Memory B cell (primary cell): ENCODE measurements at regions not wholly inside any gene's neighbourhood (a gene's known extent, or its start where the extent isn't known, plus 50 kb on each side); places are given as distances from the start of the nearest gene placed in this dataset.

Experiments
- ATAC-seq: fragments of 150-1000 bp; cut with Tn5 transposase; 2 replicates; pipeline ENCODE4 v1.10.0; 2021; ENCODE audit warnings: low read depth, mild to moderate bottlenecking, moderate library complexity
- DNase-seq, 2 donors: peaks; one replicate each; pipeline ENCODE4 v3.0.0; 2022; ENCODE audit warnings: low spot score in 2 of 2
- H3K27ac Mint-ChIP-seq: one replicate; pipeline ENCODE4 v1.8.0; 2022; ENCODE audit warnings: mild to moderate bottlenecking, moderate library complexity, mixed read lengths
- H3K27me3 Mint-ChIP-seq: one replicate; pipeline ENCODE4 v1.8.0; 2022; ENCODE audit warnings: mixed read lengths
- H3K36me3 Mint-ChIP-seq: one replicate; pipeline ENCODE4 v1.8.0; 2022; ENCODE audit warnings: mild to moderate bottlenecking, mixed read lengths
- H3K4me1 Mint-ChIP-seq: one replicate; pipeline ENCODE4 v1.8.0; 2022; ENCODE audit warnings: mixed read lengths
- H3K4me3 Mint-ChIP-seq: one replicate; pipeline ENCODE4 v1.8.0; 2022; ENCODE audit warnings: mild to moderate bottlenecking, moderate library complexity, mixed read lengths
- H3K9me3 Mint-ChIP-seq: one replicate; pipeline ENCODE4 v1.8.0; 2022; ENCODE audit warnings: mixed read lengths

DNA sequence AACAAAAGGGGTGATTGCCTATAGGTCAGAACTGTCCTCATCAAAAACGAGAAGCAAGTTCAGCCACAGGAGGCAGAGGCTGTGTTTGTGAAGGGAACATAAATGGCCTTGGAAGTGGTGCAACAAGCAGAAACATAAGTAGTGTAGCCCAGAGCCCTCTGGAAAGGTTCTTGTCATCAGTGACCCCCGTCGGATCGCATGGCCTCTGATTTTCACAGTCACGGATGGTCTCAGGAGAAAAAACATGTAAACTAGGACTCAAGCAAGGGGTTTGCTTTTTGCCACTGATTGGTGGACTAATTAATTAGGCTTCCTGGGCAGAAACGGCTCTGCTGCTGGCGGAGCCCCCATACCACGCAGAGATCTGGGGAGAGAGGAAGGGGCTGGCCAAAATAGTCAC, 496.5 kb upstream of the MKI67 start:
- H3K27me3 Mint-ChIP-seq = peaks cover 2% of the 10 kb centered on the region
- H3K36me3 Mint-ChIP-seq = no peaks in the 10 kb centered on the region
- no peak for ATAC-seq
- H3K4me1 Mint-ChIP-seq = no peaks in the 10 kb centered on the region
- DNase-seq = no peak
- H3K27ac Mint-ChIP-seq = no peak overlapping the region
- peaks cover 1% of the 10 kb centered on the region for H3K9me3 Mint-ChIP-seq
- H3K4me3 Mint-ChIP-seq = no peak overlapping the region

DNA sequence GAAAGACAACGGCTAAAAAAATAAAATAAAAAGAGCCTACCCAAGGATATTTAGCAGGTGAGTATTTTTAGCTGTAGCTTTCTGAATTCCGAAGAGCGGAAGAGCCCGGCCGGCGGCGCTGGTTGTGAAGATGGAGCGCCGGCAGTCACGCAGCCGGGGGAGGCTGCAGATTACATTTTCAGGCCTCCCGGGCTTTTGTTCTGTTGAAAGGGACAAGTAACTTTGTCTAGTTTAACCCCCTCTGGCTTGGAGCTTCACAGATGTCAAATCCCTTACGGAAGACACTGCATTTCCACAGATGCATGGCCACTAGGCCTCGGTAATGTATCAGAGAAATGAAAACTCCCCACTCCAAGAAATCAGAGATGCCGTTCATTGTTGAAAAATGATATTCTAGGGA, 497.6 kb upstream of the MKI67 start:
- no peak for ATAC-seq
- no peak for DNase-seq
- Mint-ChIP-seq H3K36me3 (no peaks in the 10 kb centered on the region), H3K4me3 (no peak overlapping the region), H3K4me1 (no peaks in the 10 kb centered on the region), H3K27ac (no peak overlapping the region), H3K27me3 (peaks cover 3% of the 10 kb centered on the region), H3K9me3 (peaks cover 1% of the 10 kb centered on the region)

DNA sequence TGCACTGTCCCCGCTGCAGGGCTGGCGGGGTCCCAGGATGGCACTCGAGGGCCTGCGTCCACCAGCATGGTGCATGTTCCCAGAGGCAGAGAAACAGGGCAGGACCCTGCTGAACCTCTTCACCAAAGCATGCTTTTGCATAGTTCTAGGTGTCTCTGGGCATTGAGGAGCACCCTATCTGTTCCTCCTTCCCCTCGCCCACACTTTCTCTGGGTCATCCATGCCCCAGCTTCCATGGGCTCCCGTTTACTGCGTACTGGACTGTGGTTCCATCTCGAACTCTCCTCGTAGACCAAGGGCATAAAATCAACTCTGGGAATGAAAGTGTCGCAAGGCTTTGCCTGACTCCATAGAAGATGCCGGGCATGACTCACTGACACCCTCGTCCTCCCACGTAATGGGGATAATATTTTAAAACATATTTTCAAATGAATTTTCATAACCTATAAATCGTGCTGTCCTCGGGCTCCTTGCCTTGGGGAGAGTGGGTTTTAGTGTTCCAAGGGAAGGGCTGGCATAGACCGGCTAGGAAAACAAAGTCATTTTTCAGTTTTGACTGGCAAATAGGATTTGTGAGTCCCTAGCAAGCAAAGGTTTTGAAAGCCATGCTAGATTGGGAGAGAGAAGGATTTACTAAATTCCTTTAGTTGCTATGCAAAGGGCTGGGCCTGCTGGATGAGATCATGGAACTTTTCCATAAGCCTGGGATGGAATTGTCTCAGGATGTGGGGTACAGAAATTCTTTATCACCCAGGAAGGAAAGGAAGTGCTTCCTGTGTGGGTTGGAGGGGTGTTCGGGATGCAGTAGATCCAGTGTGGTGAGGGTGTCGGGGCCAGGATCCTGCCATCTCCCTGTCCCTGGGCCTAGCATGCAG, 498.7 kb upstream of the MKI67 start:
- Mint-ChIP-seq H3K36me3 (no peaks in the 10 kb centered on the region), H3K4me1 (no peaks in the 10 kb centered on the region), H3K9me3 (peaks cover 1% of the 10 kb centered on the region), H3K27ac (no peak overlapping the region), H3K4me3 (no peak overlapping the region), H3K27me3 (peaks cover 3% of the 10 kb centered on the region)
- DNase-seq = no peak
- no peak for ATAC-seq

DNA sequence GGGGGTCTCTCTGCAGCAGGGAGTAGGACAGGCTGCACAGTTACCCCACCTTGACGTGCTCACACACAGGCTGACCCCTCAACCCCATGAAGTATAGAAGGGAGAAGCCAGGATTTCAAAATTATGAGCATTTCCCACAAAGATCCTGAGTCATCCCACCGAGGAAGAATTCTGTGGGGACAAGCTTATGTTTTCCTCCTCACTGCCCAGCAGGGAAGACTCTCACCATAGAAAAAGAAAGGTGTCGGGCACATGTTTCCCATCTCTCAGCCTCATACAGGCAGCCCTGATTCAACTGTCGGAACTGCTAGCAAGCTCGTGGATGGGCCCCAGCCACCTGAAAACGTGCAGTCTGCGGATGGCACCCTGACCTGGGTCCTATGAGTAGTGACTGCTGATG, 499.7 kb upstream of the MKI67 start:
- no peaks in the 10 kb centered on the region for H3K4me1 Mint-ChIP-seq
- peaks cover 1% of the 10 kb centered on the region for H3K9me3 Mint-ChIP-seq
- DNase-seq (no peak), ATAC-seq (no peak)
- H3K27ac Mint-ChIP-seq = no peak overlapping the region
- no peaks in the 10 kb centered on the region for H3K36me3 Mint-ChIP-seq
- H3K27me3 Mint-ChIP-seq = peaks cover 3% of the 10 kb centered on the region
- no peak overlapping the region for H3K4me3 Mint-ChIP-seq

DNA sequence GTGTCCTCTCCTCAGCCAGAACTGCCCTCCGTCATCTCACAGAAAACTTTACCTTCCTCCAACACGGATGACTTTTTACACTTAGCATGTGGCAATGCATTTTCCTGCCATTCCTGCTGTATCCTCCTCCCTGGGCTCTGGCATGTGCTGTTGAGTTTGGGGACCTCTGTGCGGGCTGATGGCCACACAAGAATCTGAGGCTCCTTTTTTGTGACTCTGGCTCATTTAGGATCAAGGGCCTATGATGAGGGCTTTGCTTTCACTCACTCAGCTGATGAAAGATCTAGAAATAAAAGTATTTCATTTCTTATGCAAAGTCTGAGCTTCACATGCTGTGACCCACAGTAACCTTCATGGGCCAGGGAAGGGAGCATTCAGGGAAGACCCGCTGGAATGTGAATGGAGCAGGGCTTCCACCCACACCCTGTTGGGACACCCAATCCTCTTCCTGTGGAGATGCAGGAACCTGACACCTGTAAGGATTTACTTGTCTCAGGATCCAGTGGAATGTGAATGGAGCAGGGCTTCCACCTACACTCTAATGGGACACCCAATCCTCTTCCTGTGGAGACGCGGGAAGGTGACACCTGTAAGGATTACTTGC, 500.3 kb upstream of the MKI67 start:
- Mint-ChIP-seq H3K9me3 (peaks cover 1% of the 10 kb centered on the region), H3K4me3 (no peak overlapping the region), H3K27ac (no peak overlapping the region), H3K4me1 (no peaks in the 10 kb centered on the region), H3K27me3 (peaks cover 3% of the 10 kb centered on the region), H3K36me3 (no peaks in the 10 kb centered on the region)
- DNase-seq (no peak), ATAC-seq (no peak)

DNA sequence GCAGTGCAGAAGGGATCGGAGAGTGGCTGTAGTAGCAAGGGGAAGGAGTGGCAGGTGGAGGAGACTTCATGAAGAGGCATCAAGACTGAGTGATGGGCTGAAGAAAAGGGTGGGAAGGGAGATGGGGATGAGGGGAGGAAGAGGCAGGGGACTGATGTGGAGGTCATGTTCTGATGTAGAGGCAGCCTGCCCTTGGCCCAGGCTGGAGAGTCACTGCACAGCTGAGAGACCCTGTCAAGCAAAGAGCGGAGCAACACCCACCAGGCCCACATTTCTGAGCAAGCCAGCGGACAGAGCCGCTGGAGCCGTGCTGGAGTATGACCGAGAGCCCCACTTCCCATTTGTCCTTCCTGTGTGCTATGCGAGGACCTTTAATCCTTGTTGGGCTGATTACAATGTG, 501.6 kb upstream of the MKI67 start:
- no peak for DNase-seq
- Mint-ChIP-seq H3K36me3 (no peaks in the 10 kb centered on the region), H3K27ac (no peak overlapping the region), H3K4me3 (no peak overlapping the region), H3K27me3 (peaks cover 3% of the 10 kb centered on the region), H3K4me1 (no peaks in the 10 kb centered on the region), H3K9me3 (peaks cover 1% of the 10 kb centered on the region)
- ATAC-seq = no peak

DNA sequence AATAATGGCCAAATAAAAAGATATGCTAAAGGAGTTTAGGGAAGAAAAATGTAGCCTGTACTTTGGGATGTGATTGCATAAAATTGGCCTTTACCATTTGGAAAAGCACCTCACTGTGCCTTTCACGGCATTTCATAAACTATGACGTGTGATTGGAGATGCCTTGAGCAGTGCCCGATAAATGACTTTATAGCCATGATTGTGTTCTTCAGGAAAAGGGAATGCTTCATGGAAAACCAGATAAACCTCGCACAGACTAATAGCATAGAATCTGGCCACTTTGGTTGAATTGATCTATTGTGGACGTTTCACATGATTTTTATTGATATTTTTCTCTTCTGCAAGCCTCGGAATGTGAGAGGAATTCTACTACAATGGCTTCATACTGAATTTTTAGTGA, 502.0 kb upstream of the MKI67 start:
- no peak overlapping the region for H3K4me3 Mint-ChIP-seq
- no peaks in the 10 kb centered on the region for H3K36me3 Mint-ChIP-seq
- peaks cover 1% of the 10 kb centered on the region for H3K9me3 Mint-ChIP-seq
- DNase-seq (no peak), ATAC-seq (no peak)
- no peaks in the 10 kb centered on the region for H3K4me1 Mint-ChIP-seq
- H3K27me3 Mint-ChIP-seq = peaks cover 3% of the 10 kb centered on the region
- H3K27ac Mint-ChIP-seq = no peak overlapping the region

DNA sequence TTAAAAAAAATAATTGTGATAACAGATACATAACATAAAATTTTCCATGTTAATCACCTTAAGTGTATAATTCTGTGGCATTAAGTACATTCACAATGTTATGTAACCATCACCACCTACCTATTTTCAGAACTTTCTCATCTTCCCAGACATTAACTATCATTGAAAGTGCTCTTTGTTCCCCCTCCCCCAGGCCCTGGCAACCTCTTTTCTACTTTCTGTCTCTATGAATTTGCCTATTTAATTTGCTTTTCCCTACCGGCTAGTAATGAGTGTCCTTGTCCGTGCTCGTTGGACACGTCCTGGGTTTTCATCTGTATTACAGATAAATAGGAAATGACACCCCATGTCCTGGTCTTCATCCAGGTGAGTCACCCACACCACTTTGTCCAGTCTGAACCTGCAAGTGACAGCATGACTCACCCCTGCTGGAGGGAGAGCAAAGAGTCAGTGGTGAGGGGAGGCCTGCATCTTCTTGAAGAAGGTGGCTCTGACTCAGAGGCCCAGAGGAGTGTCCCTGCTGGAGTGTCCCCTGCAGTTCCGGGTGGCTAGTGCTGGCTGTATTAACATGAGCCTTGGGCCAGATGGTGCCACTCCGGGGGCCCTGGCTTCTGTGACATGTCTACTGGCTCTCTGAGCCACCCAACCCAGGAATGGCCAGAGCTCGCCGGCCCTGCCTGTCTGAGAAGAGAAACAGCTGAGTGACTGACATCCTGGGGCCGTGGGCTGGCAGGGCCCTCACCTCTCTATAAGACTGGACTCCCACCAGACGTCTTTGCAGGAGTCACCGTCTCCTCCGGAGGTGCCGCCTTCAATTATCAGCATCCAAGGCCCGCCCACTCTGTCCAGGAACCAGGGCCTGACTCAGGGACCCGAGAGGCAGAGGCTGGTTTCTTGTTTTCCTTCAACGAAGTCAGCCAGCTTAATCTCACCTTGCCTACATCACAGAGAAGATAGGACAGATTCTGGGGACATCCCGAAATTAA, 503.2 kb upstream of the MKI67 start:
- no peaks in the 10 kb centered on the region for H3K36me3 Mint-ChIP-seq
- H3K27me3 Mint-ChIP-seq = peaks cover 3% of the 10 kb centered on the region
- H3K27ac Mint-ChIP-seq = no peak overlapping the region
- ATAC-seq (no peak), DNase-seq (no peak)
- H3K4me3 Mint-ChIP-seq = no peak overlapping the region
- no peaks in the 10 kb centered on the region for H3K4me1 Mint-ChIP-seq
- H3K9me3 Mint-ChIP-seq = peaks cover 1% of the 10 kb centered on the region

DNA sequence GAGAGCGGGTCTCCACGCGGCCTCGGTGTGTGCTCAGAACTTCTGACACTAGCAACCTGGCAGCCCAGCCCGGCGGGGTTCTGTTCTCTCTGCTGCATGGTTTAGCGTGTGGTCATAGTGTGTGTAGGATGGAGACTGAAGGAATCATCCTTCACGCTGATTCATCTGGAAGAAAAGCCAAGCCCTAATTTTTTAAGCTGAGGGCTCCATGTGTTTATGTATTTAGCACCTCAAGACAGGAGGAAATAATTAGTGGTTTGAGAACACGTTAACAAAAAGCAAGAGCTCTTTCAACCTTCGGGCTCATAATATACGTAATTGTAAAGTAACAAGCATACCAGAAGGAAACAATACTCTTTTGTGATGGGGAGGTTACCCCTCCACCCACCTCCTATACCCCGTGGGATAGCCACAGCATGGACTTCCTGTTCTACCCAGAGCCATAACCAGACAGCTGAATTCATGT, 504.6 kb upstream of the MKI67 start:
- H3K9me3 Mint-ChIP-seq = peaks cover 5% of the 10 kb centered on the region
- H3K4me1 Mint-ChIP-seq = no peaks in the 10 kb centered on the region
- H3K27me3 Mint-ChIP-seq = peaks cover 3% of the 10 kb centered on the region
- no peak overlapping the region for H3K4me3 Mint-ChIP-seq
- H3K27ac Mint-ChIP-seq = no peak overlapping the region
- no peak for DNase-seq
- H3K36me3 Mint-ChIP-seq = no peaks in the 10 kb centered on the region
- no peak for ATAC-seq

DNA sequence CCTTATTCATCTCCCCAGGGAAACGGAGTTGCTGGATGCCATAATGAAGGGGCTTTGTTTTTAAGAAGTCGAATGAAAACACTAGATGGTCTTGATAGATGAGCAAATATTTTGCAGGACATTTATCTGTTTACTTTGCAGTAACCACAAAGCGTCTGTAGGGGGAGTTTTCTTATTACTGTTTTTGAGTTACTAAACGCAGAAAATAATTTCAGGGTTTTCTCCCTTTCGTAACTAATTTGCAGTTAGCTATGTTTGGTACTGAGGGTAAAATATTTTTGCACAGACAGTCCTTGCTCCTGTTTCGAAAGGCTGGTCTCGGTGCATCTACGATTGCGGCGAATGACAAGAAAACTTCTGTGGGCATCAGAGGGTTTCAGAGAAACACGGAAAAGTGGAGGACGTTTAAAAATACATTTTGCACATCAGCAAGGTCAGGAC, 505.6 kb upstream of the MKI67 start:
- Mint-ChIP-seq H3K27ac (no peak overlapping the region), H3K4me1 (no peaks in the 10 kb centered on the region), H3K36me3 (no peaks in the 10 kb centered on the region), H3K9me3 (peaks cover 5% of the 10 kb centered on the region), H3K27me3 (peaks cover 3% of the 10 kb centered on the region), H3K4me3 (no peak overlapping the region)
- ATAC-seq (no peak), DNase-seq (no peak)

DNA sequence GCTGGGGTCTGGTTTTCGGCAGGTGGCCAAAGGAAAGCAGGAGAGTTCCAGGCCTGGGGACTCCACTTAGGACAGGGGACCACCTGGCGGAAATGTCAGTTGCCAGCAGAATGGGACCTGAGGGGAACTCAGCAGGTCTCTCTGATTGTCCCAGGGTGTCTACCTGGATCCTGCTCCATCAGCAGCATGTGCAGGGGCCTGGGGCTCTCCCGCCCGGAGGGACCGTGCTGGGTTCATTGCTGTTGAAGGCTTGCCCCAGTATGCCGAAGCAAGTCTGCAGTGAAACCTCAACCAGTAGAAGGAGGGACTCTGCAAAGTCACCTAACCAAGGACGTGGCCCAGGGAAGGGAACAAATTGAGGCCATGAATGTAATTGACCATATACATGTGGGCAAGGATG, 506.5 kb upstream of the MKI67 start:
- Mint-ChIP-seq H3K27ac (no peak overlapping the region), H3K4me1 (no peaks in the 10 kb centered on the region), H3K27me3 (peaks cover 1% of the 10 kb centered on the region), H3K9me3 (peaks cover 5% of the 10 kb centered on the region), H3K36me3 (no peaks in the 10 kb centered on the region), H3K4me3 (no peak overlapping the region)
- ATAC-seq = no peak
- DNase-seq = no peak

DNA sequence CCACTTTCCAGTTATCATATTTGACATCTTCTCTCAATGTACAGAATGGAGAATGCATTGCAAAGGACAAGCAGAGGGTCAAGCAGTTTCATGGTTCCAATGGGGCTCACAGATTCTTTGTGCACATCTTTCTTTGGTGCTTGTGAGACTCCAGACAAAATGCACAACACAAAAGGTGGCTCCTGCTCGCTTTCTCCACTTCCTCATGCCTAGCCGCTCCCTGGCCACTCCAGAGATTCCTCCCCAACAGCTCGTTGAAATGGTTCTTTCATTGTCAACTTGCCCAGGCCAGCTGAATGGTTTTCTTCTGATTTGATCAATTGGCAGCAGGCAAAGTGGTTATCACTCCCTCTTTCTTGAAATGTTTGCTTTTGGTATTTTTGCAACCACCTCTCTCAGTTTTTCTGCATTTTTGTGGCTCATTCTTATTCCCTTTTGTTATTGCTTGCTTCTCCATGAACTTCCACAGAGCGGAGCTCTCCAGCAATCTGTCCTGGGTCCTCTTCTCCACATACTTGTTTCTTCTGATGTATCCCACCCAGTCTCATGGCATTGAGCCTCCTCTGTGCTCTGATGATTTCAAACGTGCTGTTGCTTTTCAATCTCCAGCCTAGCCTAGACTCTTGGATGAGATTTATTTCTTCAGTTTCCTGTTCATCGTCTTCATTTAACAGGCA, 507.8 kb upstream of the MKI67 start:
- H3K4me3 Mint-ChIP-seq = no peak overlapping the region
- peaks cover 8% of the 10 kb centered on the region for H3K9me3 Mint-ChIP-seq
- no peak overlapping the region for H3K27ac Mint-ChIP-seq
- DNase-seq (no peak), ATAC-seq (no peak)
- no peaks in the 10 kb centered on the region for H3K36me3 Mint-ChIP-seq
- H3K4me1 Mint-ChIP-seq = no peaks in the 10 kb centered on the region
- no peaks in the 10 kb centered on the region for H3K27me3 Mint-ChIP-seq

DNA sequence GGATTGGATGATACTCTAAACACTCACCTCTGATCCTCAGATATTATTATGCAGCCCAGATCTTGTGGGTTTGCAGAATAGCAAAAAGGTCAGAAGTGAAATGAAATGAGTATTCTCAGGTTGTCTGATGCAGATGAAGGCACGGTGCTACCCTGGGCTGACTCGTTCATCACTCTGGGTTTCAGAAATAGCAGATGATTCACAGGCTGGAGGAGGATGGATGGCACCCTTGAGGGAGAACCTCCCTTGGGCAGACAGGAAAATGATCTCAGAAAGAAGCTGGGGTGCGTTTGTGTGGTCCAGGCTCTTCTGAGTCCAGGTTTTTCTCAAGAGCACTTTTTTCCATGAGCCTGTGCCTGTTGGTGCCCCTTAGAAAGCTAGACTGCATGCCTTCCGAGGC, 515.8 kb upstream of the MKI67 start:
- H3K4me1 Mint-ChIP-seq = no peaks in the 10 kb centered on the region
- H3K27me3 Mint-ChIP-seq = no peaks in the 10 kb centered on the region
- no peak overlapping the region for H3K27ac Mint-ChIP-seq
- ATAC-seq (no peak), DNase-seq (no peak)
- peaks cover 4% of the 10 kb centered on the region for H3K9me3 Mint-ChIP-seq
- H3K36me3 Mint-ChIP-seq = no peaks in the 10 kb centered on the region
- H3K4me3 Mint-ChIP-seq = no peak overlapping the region
